Ovary (tissue), 7 donors: ENCODE measurements at regions not wholly inside any gene's neighbourhood (a gene's known extent, or its start where the extent isn't known, plus 50 kb on each side); places are given as distances from the start of the nearest gene placed in this dataset.
"Not testable (repeated sequence)": the region's sequence is repeated elsewhere in the genome, so short reads cannot be mapped to it uniquely, and the experiment has no call there.

ENCODE experiments used
- DNase-seq, 5 donors: peaks; one replicate each; pipeline ENCODE4 v3.0.0-alpha.2; 2019 to 2020
- H3K27ac ChIP-seq, 2 donors: fragments of 200-600 bp; one replicate each; pipeline versions ENCODE4 v1.5.1 to v1.8.0; 2019 to 2022
- H3K27me3 ChIP-seq: fragments of 200-600 bp; one replicate; pipeline ENCODE4 v1.8.0; 2022
- H3K36me3 ChIP-seq: fragments of 200-600 bp; sonication (generic); one replicate; pipeline ENCODE4 v1.5.1; 2019
- H3K4me1 ChIP-seq: one replicate; pipeline ENCODE4 v1.8.1; 2013; ENCODE audit warnings: mild to moderate bottlenecking, moderate library complexity; ENCODE audit not compliant: insufficient read depth
- H3K4me3 ChIP-seq: fragments of 200-600 bp; sonication (generic); one replicate; pipeline ENCODE4 v1.5.1; 2017
- H3K9me3 ChIP-seq, 2 donors: fragments of 200-600 bp in 1 of 2; sonication (generic) in 1 of 2; one replicate each; pipeline versions ENCODE4 v1.5.1 to v1.8.1; 2013 to 2019; ENCODE audit warnings: mild to moderate bottlenecking in 1 of 2, moderate library complexity in 1 of 2
- CTCF ChIP-seq, 3 donors: fragments of 450-650 bp in 2 of 3; fragments of 200-600 bp in 1 of 3; IDR thresholded peaks; one replicate each; pipeline versions ENCODE4 v1.5.1 to v1.8.0; 2016 to 2022; ENCODE audit warnings: antibody characterized with exemption in 3 of 3, mild to moderate bottlenecking in 1 of 3
- EP300 ChIP-seq: sonication (generic); formaldehyde crosslinking; IDR thresholded peaks from one replicate; pipeline ENCODE4 v1.6.1; 2017; ENCODE audit warnings: antibody characterized with exemption
- POLR2A ChIP-seq: fragments of 450-650 bp; IDR thresholded peaks from one replicate; pipeline ENCODE4 v1.6.1; 2017; ENCODE audit warnings: antibody characterized with exemption, mild to moderate bottlenecking, moderate library complexity
- WGBS, 3 donors: extraction: QIAGEN DNeasy Blood & Tissue Kit in 1 of 3; methylation state at CpG; one replicate each; pipeline versions ENCODE4 v1.1.5 to v1.1.7; 2013 to 2017; 5-methylcytosine and 5-hydroxymethylcytosine counted together
- intact Hi-C, 4 donors: fragments of 100-400 bp; cut with DNase I; formaldehyde crosslinking; loops; one replicate each; pipeline versions ENCODE4 v1.11.0 to v1.15.1; 2022 to 2023
- donor health status: DM: no; HTN: no; CAD: no; lungs with moderate emphysema.
- donor health status: DM: no; HTN: no; CAD: no.
- donor health status: Bipolar disorder and iron deficiency.
- donor health status: DM: no; HTN: no; CAD: no.
- donor health status: DM: yes; HTN: yes; CAD: no.

DNA sequence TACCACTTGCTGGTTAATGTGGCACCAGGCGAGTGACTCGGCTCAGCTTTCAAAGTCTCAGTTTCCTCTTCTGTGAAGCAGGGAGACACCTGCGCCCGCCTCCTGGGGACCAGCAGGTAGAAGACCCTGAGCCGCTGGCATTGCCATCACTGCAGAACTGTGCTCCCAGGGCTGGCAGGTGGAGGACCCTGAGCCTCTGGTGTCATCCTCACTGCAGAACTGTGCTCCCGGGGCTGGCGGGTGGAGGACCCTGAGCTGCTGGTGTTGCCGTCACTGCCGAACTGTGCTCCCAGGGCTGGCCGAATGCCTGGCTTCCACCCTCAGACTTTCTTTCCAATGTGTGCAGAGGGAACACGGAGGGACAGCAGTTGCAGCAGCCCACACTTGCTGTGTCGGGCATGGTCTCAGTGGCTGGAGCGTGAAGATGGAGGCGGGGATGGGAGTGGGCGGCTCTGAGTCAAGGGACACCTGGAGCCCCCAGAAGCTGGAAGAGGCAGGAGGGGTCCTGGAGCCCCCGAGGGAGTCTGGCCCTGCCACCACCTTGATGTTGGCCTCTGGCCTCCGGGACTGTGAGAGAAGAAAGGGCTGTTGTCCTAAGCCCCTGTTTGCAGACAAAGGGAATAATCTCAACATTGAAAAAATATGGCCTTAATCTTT lies 75.8 kb upstream of the METTL9 start:
- no peak overlapping the region for H3K27ac ChIP-seq
- H3K4me3 ChIP-seq = no peak overlapping the region
- no peaks in the 10 kb centered on the region for H3K9me3 ChIP-seq
- 88 to 94% (median 91%) methylated on average over 17 of the region's 17 CpGs for WGBS, 3 donors
- intact Hi-C loops = no loop called here
- TF ChIP-seq EP300 (no peak), CTCF (IDR thresholded peaks at IDR 0.05) (no peak), POLR2A (no peak)
- peaks cover 3% of the 10 kb centered on the region for H3K4me1 ChIP-seq
- peak in 1 of 5 donors; percentile 43 for DNase-seq
- H3K27me3 ChIP-seq = no peaks in the 10 kb centered on the region
- no peaks in the 10 kb centered on the region for H3K36me3 ChIP-seq

- no peaks in the 10 kb centered on the region for H3K9me3 ChIP-seq
- intact Hi-C loops = no loop called here
- TF ChIP-seq POLR2A (no peak), CTCF (IDR thresholded peaks at IDR 0.05) (no peak), EP300 (no peak)
- H3K4me3 ChIP-seq = no peak overlapping the region
- H3K4me1 ChIP-seq = peaks cover 3% of the 10 kb centered on the region
- no peaks in the 10 kb centered on the region for H3K27me3 ChIP-seq
- 82 to 89% (median 86%) methylated on average over 9 of the region's 9 CpGs for WGBS, 3 donors
- DNase-seq = no peak
- no peaks in the 10 kb centered on the region for H3K36me3 ChIP-seq
- H3K27ac ChIP-seq = no peak overlapping the region
Measured at GRCh38 chr16:21524068-21524751, 75.2 kb upstream of the METTL9 start.

DNA sequence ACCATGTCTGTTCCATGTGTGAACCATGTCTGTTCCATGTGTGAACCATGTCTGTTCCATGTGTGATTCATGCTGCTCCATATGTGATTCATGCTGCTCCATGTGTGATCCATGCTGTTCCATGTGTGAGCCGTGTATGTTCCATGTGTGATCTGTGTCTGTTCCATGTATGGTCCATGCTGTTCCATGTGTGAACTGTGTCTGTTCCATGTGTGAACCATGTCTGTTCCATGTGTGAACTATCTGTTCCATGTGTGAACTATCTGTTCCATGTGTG lies 74.7 kb upstream of the METTL9 start:
- H3K27me3 ChIP-seq, H3K4me3 ChIP-seq, H3K27ac ChIP-seq, H3K36me3 ChIP-seq, intact Hi-C loops, DNase-seq, H3K4me1 ChIP-seq, H3K9me3 ChIP-seq: not testable (repeated sequence)
- 97 to 100% (median 98%) methylated on average over 1 of the region's 1 CpG for WGBS, 3 donors

DNA sequence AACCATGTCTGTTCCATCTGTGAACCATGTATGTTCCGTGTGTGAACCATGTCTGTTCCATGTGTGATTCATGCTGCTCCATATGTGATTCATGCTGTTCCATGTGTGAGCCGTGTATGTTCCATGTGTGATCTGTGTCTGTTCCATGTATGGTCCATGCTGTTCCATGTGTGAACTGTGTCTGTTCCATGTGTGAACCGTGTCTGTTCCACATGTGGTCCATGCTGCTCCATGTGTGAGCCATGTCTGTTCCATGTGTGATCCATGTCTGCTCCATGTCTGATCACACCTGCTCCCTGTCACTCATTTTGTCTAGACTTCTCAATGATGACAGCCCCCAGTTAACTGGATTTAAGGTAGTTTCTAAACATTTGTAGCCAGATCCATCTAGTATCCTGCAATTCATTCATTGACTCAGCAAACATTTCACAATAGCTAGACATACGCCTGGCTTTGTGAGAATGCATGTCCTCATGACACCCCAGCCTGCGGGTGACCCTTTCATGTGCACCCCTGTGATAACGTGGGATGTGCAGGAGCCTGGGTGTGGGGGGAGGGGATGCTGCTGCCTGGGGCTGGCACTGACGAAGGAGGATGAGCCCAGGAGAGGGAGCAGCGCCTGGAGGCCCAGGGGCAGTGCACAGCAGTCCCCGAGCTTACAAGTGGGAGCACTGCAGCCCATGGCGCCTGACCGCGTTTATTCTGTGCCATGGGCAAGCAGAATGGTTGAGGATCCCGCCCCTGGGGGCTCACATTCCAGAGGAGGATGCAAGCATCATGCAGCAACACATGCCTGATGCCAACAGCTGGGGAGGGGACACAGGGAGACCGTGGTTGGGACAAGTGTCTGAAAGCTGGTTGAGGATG lies 74.1 kb upstream of the METTL9 start:
- H3K9me3 ChIP-seq, H3K27me3 ChIP-seq, H3K27ac ChIP-seq, DNase-seq, H3K4me1 ChIP-seq, H3K4me3 ChIP-seq, H3K36me3 ChIP-seq, intact Hi-C loops: not testable (repeated sequence)
- WGBS, 3 donors = 54 to 61% (median 61%) methylated on average over 14 of the region's 14 CpGs

GRCh38 chr16:21525956-21526922 lies 73.1 kb upstream of the METTL9 start:
- intact Hi-C loops, H3K27ac ChIP-seq, H3K36me3 ChIP-seq, H3K9me3 ChIP-seq, H3K4me1 ChIP-seq, DNase-seq, H3K4me3 ChIP-seq, H3K27me3 ChIP-seq: not testable (repeated sequence)
- WGBS, 3 donors = 70 to 73% (median 72%) methylated on average over 21 of the region's 21 CpGs
